Suprapubic skin (tissue), 4 donors: ENCODE measurements at regions not wholly inside any gene's neighbourhood (a gene's known extent, or its start where the extent isn't known, plus 50 kb on each side); places are given as distances from the start of the nearest gene placed in this dataset.

ENCODE experiments used
- CTCF ChIP-seq, 2 donors: fragments of 200-600 bp in 1 of 2; fragments of 450-650 bp in 1 of 2; sonication (generic) in 1 of 2; IDR thresholded peaks; one replicate each; pipeline ENCODE4 v1.5.1; 2016 to 2019; ENCODE audit warnings: antibody characterized with exemption in 2 of 2, mild to moderate bottlenecking in 1 of 2, moderate library complexity in 1 of 2
- POLR2A ChIP-seq, 2 donors: fragments of 450-650 bp; IDR thresholded peaks; one replicate each; pipeline ENCODE4 v1.6.1; 2017; ENCODE audit warnings: antibody characterized with exemption in 2 of 2, mild to moderate bottlenecking in 2 of 2, moderate library complexity in 2 of 2
- POLR2AphosphoS5 ChIP-seq, 3 donors: sonication (generic); formaldehyde crosslinking; IDR thresholded peaks; one replicate each; pipeline ENCODE4 v1.6.1; 2017; ENCODE audit warnings: antibody characterized with exemption in 3 of 3

GRCh38 chr13:75120085-75120484 lies 361.9 kb downstream of the TBC1D4 start:
- TF ChIP-seq CTCF (IDR thresholded peaks at IDR 0.05), result no peak
- TF ChIP-seq POLR2AphosphoS5 (IDR thresholded peaks at IDR 0.05), result no peak
- no peak for TF ChIP-seq POLR2A (IDR thresholded peaks at IDR 0.05)
